Skeletal muscle tissue (tissue), 3 donors: ENCODE measurements at regions not wholly inside any gene's neighbourhood (a gene's known extent, or its start where the extent isn't known, plus 50 kb on each side); places are given as distances from the start of the nearest gene placed in this dataset.

Experiments
- H3K27ac ChIP-seq: one replicate; pipeline ENCODE4 v1.7.0; 2013; ENCODE audit warnings: mild to moderate bottlenecking, low read depth, low read length, inconsistent platforms
- H3K27me3 ChIP-seq, 3 donors: one replicate each; pipeline ENCODE4 v1.7.0; 2013; ENCODE audit warnings: low read length in 3 of 3; ENCODE audit not compliant: control insufficient read depth in 3 of 3, insufficient read depth in 3 of 3
- H3K36me3 ChIP-seq, 3 donors: one replicate each; pipeline ENCODE4 v1.7.0; 2013; ENCODE audit warnings: low read length in 3 of 3; ENCODE audit not compliant: control insufficient read depth in 3 of 3, insufficient read depth in 3 of 3
- H3K4me1 ChIP-seq, 3 donors: one replicate each; pipeline ENCODE4 v1.7.0; 2013; ENCODE audit warnings: low read length in 3 of 3, mild to moderate bottlenecking in 3 of 3; ENCODE audit not compliant: control insufficient read depth in 3 of 3, insufficient read depth in 3 of 3
- H3K4me3 ChIP-seq, 3 donors: one replicate each; pipeline ENCODE4 v1.7.0; 2013; ENCODE audit warnings: low read length in 3 of 3
- H3K9ac ChIP-seq, 3 donors: one replicate each; pipeline ENCODE4 v1.7.0; 2013; ENCODE audit warnings: low read length in 3 of 3, mild to moderate bottlenecking in 3 of 3, moderate library complexity in 2 of 3, low read depth in 1 of 3
- H3K9me3 ChIP-seq, 3 donors: one replicate each; pipeline ENCODE4 v1.7.0; 2013; ENCODE audit warnings: low read length in 3 of 3; ENCODE audit not compliant: control insufficient read depth in 3 of 3
- donor health status: Osteomylitis.

DNA sequence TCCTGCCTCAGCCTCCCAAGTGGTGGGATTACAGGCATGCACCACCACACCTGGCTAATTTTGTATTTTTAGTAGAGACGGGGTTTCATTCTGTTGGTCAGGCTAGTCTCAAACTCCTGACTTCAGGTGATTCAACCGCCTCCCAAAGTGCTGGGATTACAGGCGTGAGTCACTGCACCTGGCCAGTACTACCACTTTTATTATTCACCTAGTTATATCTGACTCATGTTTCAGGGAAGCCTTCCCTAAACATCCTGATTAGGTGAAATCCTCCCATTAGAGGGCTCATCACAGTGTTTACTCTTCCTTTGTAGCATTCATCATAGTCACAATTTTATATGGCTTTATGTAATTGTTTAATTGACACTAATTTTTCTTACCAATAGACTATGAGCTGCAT, 295.3 kb upstream of the SOX5 start:
- H3K27ac ChIP-seq = no peak overlapping the region
- no peaks in the 10 kb centered on the region for H3K27me3 ChIP-seq
- no peaks in the 10 kb centered on the region for H3K9me3 ChIP-seq
- H3K36me3 ChIP-seq = no peaks in the 10 kb centered on the region
- no peak overlapping the region for H3K9ac ChIP-seq
- H3K4me3 ChIP-seq = no peak overlapping the region
- H3K4me1 ChIP-seq = no peaks in the 10 kb centered on the region

DNA sequence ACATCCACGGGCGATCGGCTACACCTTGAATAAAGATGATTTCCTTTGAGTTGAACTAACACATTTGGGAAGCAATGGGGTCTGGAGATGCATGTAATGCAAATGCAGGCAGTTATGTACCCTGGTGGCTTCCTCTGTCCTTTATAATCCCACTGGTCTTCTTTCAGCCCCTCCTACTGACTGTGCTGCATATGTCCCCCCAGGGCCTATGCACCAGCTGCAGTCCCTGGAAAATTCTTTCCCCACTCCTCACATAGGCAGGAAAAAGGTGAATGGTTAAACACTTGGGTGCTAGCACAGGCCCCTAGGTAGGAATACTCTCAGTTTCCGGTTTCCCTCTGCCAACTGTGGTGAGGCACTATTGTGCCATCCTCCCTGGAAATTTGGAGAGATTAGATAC, 294.8 kb upstream of the SOX5 start:
- no peak overlapping the region for H3K9ac ChIP-seq
- H3K4me3 ChIP-seq = no peak overlapping the region
- H3K27ac ChIP-seq = no peak overlapping the region
- no peaks in the 10 kb centered on the region for H3K4me1 ChIP-seq
- H3K36me3 ChIP-seq = no peaks in the 10 kb centered on the region
- H3K27me3 ChIP-seq = no peaks in the 10 kb centered on the region
- H3K9me3 ChIP-seq = no peaks in the 10 kb centered on the region

DNA sequence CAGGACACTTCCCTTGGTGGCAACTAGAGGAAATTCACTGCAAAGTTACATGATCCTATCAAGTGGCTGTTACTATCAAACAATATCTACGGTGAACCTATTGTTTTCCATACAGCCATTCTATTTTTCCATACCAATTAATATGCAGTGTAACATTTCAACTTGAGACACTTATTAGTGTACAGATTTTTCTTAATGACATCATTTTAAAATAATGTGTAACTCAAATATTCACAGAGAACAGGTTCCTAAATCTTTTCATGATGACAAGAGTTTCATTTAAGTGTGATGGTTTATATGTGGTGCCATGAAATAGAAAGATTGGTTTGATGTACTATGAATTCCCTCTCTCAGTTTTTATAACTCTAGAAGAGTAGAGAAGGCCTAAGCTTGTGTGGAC, 291.2 kb upstream of the SOX5 start:
- no peak overlapping the region for H3K27ac ChIP-seq
- no peaks in the 10 kb centered on the region for H3K4me1 ChIP-seq
- no peak overlapping the region for H3K4me3 ChIP-seq
- no peaks in the 10 kb centered on the region for H3K36me3 ChIP-seq
- no peaks in the 10 kb centered on the region for H3K27me3 ChIP-seq
- H3K9me3 ChIP-seq = no peaks in the 10 kb centered on the region
- no peak overlapping the region for H3K9ac ChIP-seq

GRCh38 chr12:24233519-24234246, 284.2 kb upstream of the SOX5 start:
- no peaks in the 10 kb centered on the region for H3K36me3 ChIP-seq
- no peaks in the 10 kb centered on the region for H3K4me1 ChIP-seq
- H3K4me3 ChIP-seq = no peak overlapping the region
- no peak overlapping the region for H3K27ac ChIP-seq
- H3K9ac ChIP-seq = no peak overlapping the region
- H3K9me3 ChIP-seq = no peaks in the 10 kb centered on the region
- H3K27me3 ChIP-seq = no peaks in the 10 kb centered on the region

- Histone ChIP-seq H3K27me3 (no peaks in the 10 kb centered on the region), H3K27ac (no peak overlapping the region), H3K4me1 (no peaks in the 10 kb centered on the region), H3K4me3 (no peak overlapping the region), H3K9me3 (no peaks in the 10 kb centered on the region), H3K36me3 (no peaks in the 10 kb centered on the region), H3K9ac (no peak overlapping the region)
Observed at GRCh38 chr12:24232531-24232930, 283.1 kb upstream of the SOX5 start.

DNA sequence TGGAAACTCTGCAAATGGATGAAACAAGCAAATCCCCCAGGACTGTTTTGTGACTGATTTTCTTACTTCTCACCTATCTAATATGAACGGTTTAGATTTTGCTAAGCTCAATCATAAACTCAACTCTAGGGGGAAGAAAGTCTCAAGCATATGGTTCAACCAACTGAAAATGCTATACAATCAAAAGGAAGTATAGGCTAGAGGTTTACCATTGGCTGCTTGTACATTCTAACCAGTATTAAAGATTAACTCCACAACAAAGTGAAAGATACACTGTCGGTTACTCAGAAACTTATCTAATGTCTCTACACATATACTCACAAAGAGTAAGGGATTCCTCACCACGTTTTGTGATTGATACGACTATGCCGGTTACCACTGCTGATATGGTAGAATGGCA, 281.8 kb upstream of the SOX5 start:
- no peaks in the 10 kb centered on the region for H3K4me1 ChIP-seq
- H3K27ac ChIP-seq = no peak overlapping the region
- H3K9me3 ChIP-seq = no peaks in the 10 kb centered on the region
- no peaks in the 10 kb centered on the region for H3K36me3 ChIP-seq
- no peaks in the 10 kb centered on the region for H3K27me3 ChIP-seq
- no peak overlapping the region for H3K9ac ChIP-seq
- no peak overlapping the region for H3K4me3 ChIP-seq

GRCh38 chr12:24230061-24230701, 280.7 kb upstream of the SOX5 start:
- Histone ChIP-seq H3K36me3 (no peaks in the 10 kb centered on the region), H3K27me3 (no peaks in the 10 kb centered on the region), H3K27ac (no peak overlapping the region), H3K4me3 (no peak overlapping the region), H3K9me3 (no peaks in the 10 kb centered on the region), H3K4me1 (no peaks in the 10 kb centered on the region), H3K9ac (no peak overlapping the region)

DNA sequence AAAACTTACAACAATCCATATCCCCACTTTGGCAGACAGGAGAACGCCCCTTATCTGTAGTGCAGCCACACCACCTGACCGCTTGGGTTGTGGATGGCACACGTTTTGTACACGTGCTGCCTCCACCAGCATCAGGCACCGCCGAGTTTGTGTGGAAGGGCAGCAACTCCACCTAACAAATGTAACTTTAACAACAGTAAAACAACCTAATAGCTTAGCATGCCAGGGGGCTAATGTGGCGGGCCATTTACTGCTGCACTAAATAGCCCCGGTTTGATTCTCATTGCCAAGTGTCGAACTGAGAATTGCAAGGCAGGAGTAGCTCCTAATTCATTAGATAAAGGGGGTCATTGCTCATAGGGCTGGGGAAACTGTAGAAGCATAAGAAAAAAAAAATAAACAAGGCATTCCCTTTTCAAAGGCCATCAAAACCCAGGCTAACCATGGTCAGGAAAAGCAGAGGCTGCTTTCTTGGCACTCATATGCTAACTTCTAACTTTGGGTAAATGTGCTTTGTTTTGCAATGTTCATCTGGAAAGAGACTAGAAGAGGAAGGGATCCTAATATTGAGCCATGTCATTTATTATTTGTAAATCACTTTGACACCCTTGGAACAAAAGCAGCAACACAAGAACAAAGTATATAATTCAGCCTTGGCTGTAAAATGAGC, 279.7 kb upstream of the SOX5 start:
- Histone ChIP-seq H3K27ac (no peak overlapping the region), H3K27me3 (no peaks in the 10 kb centered on the region), H3K4me3 (no peak overlapping the region), H3K9ac (no peak overlapping the region), H3K36me3 (no peaks in the 10 kb centered on the region), H3K9me3 (no peaks in the 10 kb centered on the region), H3K4me1 (no peaks in the 10 kb centered on the region)

GRCh38 chr12:24228371-24228770, 278.9 kb upstream of the SOX5 start:
- H3K4me1 ChIP-seq = no peaks in the 10 kb centered on the region
- H3K36me3 ChIP-seq = no peaks in the 10 kb centered on the region
- no peaks in the 10 kb centered on the region for H3K9me3 ChIP-seq
- no peaks in the 10 kb centered on the region for H3K27me3 ChIP-seq
- no peak overlapping the region for H3K27ac ChIP-seq
- no peak overlapping the region for H3K9ac ChIP-seq
- H3K4me3 ChIP-seq = no peak overlapping the region

GRCh38 chr12:24227551-24227950, 278.1 kb upstream of the SOX5 start:
- Histone ChIP-seq H3K36me3 (no peaks in the 10 kb centered on the region), H3K4me1 (no peaks in the 10 kb centered on the region), H3K27me3 (no peaks in the 10 kb centered on the region), H3K4me3 (no peak overlapping the region), H3K27ac (no peak overlapping the region), H3K9ac (no peak overlapping the region), H3K9me3 (no peaks in the 10 kb centered on the region)
